ENCODE measurements at regions not wholly inside any gene's neighbourhood (a gene's known extent, or its start where the extent isn't known, plus 50 kb on each side); places are given as distances from the start of the nearest gene placed in this dataset.

GRCh38 chr5:129382921-129383672 lies 77.0 kb upstream of the ADAMTS19 start:
- Histone ChIP-seq H3K4me1 (ENCODE audit: control insufficient read depth in 4 of 4, insufficient read depth in 4 of 4, low read length in 3 of 4) (no peaks in the 10 kb centered on the region), H3K9me3 (ENCODE audit: control insufficient read depth in 4 of 4, low read length in 3 of 4) (no peaks in the 10 kb centered on the region), H3K4me3 (ENCODE audit: low read depth in 1 of 3, low read length in 3 of 3) (no peak overlapping the region), H3K36me3 (ENCODE audit: control insufficient read depth in 4 of 4, insufficient read depth in 3 of 4, low read depth in 1 of 4, low read length in 3 of 4) (no peaks in the 10 kb centered on the region), H3K27ac (ENCODE audit: low read depth in 1 of 2, low read length in 2 of 2) (no peak overlapping the region), H3K27me3 (ENCODE audit: control insufficient read depth in 4 of 4, insufficient read depth in 4 of 4, low read length in 3 of 4) (no peaks in the 10 kb centered on the region), H3K9ac (ENCODE audit: low read depth in 1 of 2, low read length in 2 of 2) (no peak overlapping the region)
- WGBS, result 86% methylated on average over 1 of the region's 1 CpG
- no peak for DNase-seq (ENCODE audit: low spot score)
- TF ChIP-seq, protein P1, sequence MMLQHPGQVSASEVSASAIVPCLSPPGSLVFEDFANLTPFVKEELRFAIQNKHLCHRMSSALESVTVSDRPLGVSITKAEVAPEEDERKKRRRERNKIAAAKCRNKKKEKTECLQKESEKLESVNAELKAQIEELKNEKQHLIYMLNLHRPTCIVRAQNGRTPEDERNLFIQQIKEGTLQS (IDR thresholded peaks at IDR 0.05), result no peak
- TF ChIP-seq HNF4G (IDR thresholded peaks at IDR 0.05), result no peak
- no peak for TF ChIP-seq RXRA (IDR thresholded peaks at IDR 0.05)
- no peak for TF ChIP-seq ZBTB33 (IDR thresholded peaks at IDR 0.05)
- no peak for TF ChIP-seq GABPA (IDR thresholded peaks at IDR 0.05 in 1 of 2, conservative IDR thresholded peaks at IDR 0.05 in 1 of 2)
- no peak for TF ChIP-seq TAF1 (conservative IDR thresholded peaks at IDR 0.05)
- no peak for TF ChIP-seq FOXA2 (IDR thresholded peaks at IDR 0.05)
- TF ChIP-seq, protein P2, sequence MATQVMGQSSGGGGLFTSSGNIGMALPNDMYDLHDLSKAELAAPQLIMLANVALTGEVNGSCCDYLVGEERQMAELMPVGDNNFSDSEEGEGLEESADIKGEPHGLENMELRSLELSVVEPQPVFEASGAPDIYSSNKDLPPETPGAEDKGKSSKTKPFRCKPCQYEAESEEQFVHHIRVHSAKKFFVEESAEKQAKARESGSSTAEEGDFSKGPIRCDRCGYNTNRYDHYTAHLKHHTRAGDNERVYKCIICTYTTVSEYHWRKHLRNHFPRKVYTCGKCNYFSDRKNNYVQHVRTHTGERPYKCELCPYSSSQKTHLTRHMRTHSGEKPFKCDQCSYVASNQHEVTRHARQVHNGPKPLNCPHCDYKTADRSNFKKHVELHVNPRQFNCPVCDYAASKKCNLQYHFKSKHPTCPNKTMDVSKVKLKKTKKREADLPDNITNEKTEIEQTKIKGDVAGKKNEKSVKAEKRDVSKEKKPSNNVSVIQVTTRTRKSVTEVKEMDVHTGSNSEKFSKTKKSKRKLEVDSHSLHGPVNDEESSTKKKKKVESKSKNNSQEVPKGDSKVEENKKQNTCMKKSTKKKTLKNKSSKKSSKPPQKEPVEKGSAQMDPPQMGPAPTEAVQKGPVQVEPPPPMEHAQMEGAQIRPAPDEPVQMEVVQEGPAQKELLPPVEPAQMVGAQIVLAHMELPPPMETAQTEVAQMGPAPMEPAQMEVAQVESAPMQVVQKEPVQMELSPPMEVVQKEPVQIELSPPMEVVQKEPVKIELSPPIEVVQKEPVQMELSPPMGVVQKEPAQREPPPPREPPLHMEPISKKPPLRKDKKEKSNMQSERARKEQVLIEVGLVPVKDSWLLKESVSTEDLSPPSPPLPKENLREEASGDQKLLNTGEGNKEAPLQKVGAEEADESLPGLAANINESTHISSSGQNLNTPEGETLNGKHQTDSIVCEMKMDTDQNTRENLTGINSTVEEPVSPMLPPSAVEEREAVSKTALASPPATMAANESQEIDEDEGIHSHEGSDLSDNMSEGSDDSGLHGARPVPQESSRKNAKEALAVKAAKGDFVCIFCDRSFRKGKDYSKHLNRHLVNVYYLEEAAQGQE (IDR thresholded peaks at IDR 0.05), result no peak
- TF ChIP-seq, protein P3, sequence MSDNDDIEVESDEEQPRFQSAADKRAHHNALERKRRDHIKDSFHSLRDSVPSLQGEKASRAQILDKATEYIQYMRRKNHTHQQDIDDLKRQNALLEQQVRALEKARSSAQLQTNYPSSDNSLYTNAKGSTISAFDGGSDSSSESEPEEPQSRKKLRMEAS (IDR thresholded peaks at IDR 0.05), result no peak
- TF ChIP-seq NR2F2 (IDR thresholded peaks at IDR 0.05), result no peak
- TF ChIP-seq JUND (IDR thresholded peaks at IDR 0.05), result no peak
- no peak for TF ChIP-seq CTCF (IDR thresholded peaks at IDR 0.05; ENCODE audit: low read depth, low read length, missing input control)
- no peak for TF ChIP-seq YY1 (IDR thresholded peaks at IDR 0.05)
- no peak for TF ChIP-seq RAD21 (IDR thresholded peaks at IDR 0.05)
- TF ChIP-seq EGR1 (IDR thresholded peaks at IDR 0.05; ENCODE audit: low read depth in 2 of 2), result no peak
- no peak for TF ChIP-seq FOXA1 (IDR thresholded peaks at IDR 0.05)
- no peak for TF ChIP-seq HNF4A (conservative IDR thresholded peaks at IDR 0.05)
- TF ChIP-seq SP1 (IDR thresholded peaks at IDR 0.05), result no peak
